ENCODE measurements at regions not wholly inside any gene's neighbourhood (a gene's known extent, or its start where the extent isn't known, plus 50 kb on each side); places are given as distances from the start of the nearest gene placed in this dataset.
A peak's percentile ranks its signal among the peaks of the same experiment; 100 is the strongest.
"Not testable (repeated sequence)": the region's sequence is repeated elsewhere in the genome, so short reads cannot be mapped to it uniquely, and the experiment has no call there.

GRCh38 chr15:88998980-88999713 lies 86.0 kb upstream of the MFGE8 start:
- no peaks in the 10 kb centered on the region for H3K9me3 ChIP-seq (ENCODE audit: control insufficient read depth in 4 of 4, insufficient read depth in 3 of 4, low read length in 3 of 4)
- peaks cover 0 to 5% (median 0%) of the 10 kb centered on the region in 5 donors for H3K4me1 ChIP-seq (ENCODE audit: control insufficient read depth in 5 of 5, insufficient read depth in 5 of 5, low read length in 5 of 5)
- ATAC-seq (ENCODE audit: insufficient read depth, low FRiP score): no peak
- DNase-seq: no peak
- H3K4me3 ChIP-seq: no peak overlapping the region
- no peaks in the 10 kb centered on the region for H3K27me3 ChIP-seq (ENCODE audit: control insufficient read depth in 3 of 3, insufficient read depth in 3 of 3, low read length in 2 of 3)
- H3K9ac ChIP-seq (ENCODE audit: insufficient read depth in 1 of 2, low read length in 2 of 2): no peak overlapping the region
- WGBS, 2 donors: 84 to 91% methylated on average over 7 of the region's 7 CpGs
- H3K36me3 ChIP-seq (ENCODE audit: control insufficient read depth in 4 of 4, insufficient read depth in 4 of 4, low read length in 4 of 4): no peaks in the 10 kb centered on the region
- TF ChIP-seq CTCF (IDR thresholded peaks at IDR 0.05; ENCODE audit: control extremely low read depth, extremely low read depth): no peak
- H3K27ac ChIP-seq (ENCODE audit: low read depth in 1 of 2, low read length in 1 of 2): no peak overlapping the region

- H3K9ac ChIP-seq (ENCODE audit: insufficient read depth in 1 of 2, low read length in 2 of 2); H3K9me3 ChIP-seq (ENCODE audit: control insufficient read depth in 4 of 4, insufficient read depth in 3 of 4, low read length in 3 of 4); DNase-seq; ATAC-seq (ENCODE audit: insufficient read depth, low FRiP score); H3K36me3 ChIP-seq (ENCODE audit: control insufficient read depth in 4 of 4, insufficient read depth in 4 of 4, low read length in 4 of 4); H3K4me1 ChIP-seq (ENCODE audit: control insufficient read depth in 5 of 5, insufficient read depth in 5 of 5, low read length in 5 of 5); H3K27me3 ChIP-seq (ENCODE audit: control insufficient read depth in 3 of 3, insufficient read depth in 3 of 3, low read length in 2 of 3); H3K4me3 ChIP-seq: not testable (repeated sequence)
- 87 to 94% methylated on average over 4 of the region's 4 CpGs for WGBS, 2 donors
- peak overlapping the region in 1 of 2 donors; percentile 24 for H3K27ac ChIP-seq (ENCODE audit: low read depth in 1 of 2, low read length in 1 of 2)
These were observed 86.5 kb upstream of the ABHD2 start for GRCh38 chr15:89001708-89002275.

- DNase-seq: no peak
These were observed 85.9 kb upstream of the ABHD2 start for GRCh38 chr15:89002281-89002761.

More at GRCh38 chr15:89002281-89002761, 85.9 kb upstream of the ABHD2 start:
- H3K27me3 ChIP-seq (ENCODE audit: control insufficient read depth in 3 of 3, insufficient read depth in 3 of 3, low read length in 2 of 3): no peaks in the 10 kb centered on the region
- H3K9me3 ChIP-seq (ENCODE audit: control insufficient read depth in 4 of 4, insufficient read depth in 3 of 4, low read length in 3 of 4): no peaks in the 10 kb centered on the region
- WGBS, 2 donors: 16 to 24% methylated on average over 5 of the region's 5 CpGs
- no peaks in the 10 kb centered on the region for H3K36me3 ChIP-seq (ENCODE audit: control insufficient read depth in 4 of 4, insufficient read depth in 4 of 4, low read length in 4 of 4)
- no peak overlapping the region for H3K4me3 ChIP-seq
- H3K27ac ChIP-seq (ENCODE audit: low read depth in 1 of 2, low read length in 1 of 2): peak overlapping the region; percentile 24 to 28
- ATAC-seq (ENCODE audit: insufficient read depth, low FRiP score): peak; percentile 62
- H3K4me1 ChIP-seq (ENCODE audit: control insufficient read depth in 5 of 5, insufficient read depth in 5 of 5, low read length in 5 of 5): peaks cover 0 to 5% (median 0%) of the 10 kb centered on the region in 5 donors
- H3K9ac ChIP-seq (ENCODE audit: insufficient read depth in 1 of 2, low read length in 2 of 2): no peak overlapping the region
- no peak for TF ChIP-seq CTCF (IDR thresholded peaks at IDR 0.05; ENCODE audit: control extremely low read depth, extremely low read depth)

Measured in lung (tissue), 11 donors.